Fibroblast of mammary gland (primary cell): ENCODE measurements at regions not wholly inside any gene's neighbourhood (a gene's known extent, or its start where the extent isn't known, plus 50 kb on each side); places are given as distances from the start of the nearest gene placed in this dataset.

Source experiments
- DNase-seq: peaks from one replicate; pipeline ENCODE4 v3.0.0-alpha.2; 2010; ENCODE audit warnings: low read depth
- H3K4me3 ChIP-seq: 2 replicates; pipeline ENCODE4 v1.5.1; 2011; ENCODE audit warnings: low read depth, mild to moderate bottlenecking, low read length, moderate library complexity; ENCODE audit not compliant: control insufficient read depth
- TF ChIP-seq, protein P1 (sequence below): conservative IDR thresholded peaks from 2 replicates; pipeline ENCODE4 v1.5.1; 2011; ENCODE audit warnings: low read depth, low read length, inconsistent platforms; ENCODE audit not compliant: control insufficient read depth, insufficient read depth

DNA sequence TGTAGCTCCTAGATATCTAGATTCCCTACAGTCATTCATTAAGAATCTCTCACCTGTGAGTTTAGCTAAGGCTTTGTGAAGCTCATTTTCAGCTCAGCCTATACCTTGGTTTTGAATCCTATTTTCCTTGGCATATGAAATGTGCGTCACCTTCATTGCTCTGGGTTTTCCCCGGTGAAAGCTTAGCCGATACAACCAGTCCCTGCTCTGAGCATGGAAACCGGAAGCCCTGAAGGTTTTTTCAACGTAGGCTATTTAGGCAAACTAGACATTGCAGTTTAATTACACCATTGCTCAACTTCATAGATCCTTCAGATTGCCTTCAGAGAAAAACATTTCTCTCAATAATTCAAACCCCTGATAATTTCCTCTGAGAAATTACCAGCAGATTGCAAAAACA, 206.8 kb upstream of the TPRG1 start:
- no peak for DNase-seq
- H3K4me3 ChIP-seq, result no peak overlapping the region
- TF ChIP-seq, protein P1, sequence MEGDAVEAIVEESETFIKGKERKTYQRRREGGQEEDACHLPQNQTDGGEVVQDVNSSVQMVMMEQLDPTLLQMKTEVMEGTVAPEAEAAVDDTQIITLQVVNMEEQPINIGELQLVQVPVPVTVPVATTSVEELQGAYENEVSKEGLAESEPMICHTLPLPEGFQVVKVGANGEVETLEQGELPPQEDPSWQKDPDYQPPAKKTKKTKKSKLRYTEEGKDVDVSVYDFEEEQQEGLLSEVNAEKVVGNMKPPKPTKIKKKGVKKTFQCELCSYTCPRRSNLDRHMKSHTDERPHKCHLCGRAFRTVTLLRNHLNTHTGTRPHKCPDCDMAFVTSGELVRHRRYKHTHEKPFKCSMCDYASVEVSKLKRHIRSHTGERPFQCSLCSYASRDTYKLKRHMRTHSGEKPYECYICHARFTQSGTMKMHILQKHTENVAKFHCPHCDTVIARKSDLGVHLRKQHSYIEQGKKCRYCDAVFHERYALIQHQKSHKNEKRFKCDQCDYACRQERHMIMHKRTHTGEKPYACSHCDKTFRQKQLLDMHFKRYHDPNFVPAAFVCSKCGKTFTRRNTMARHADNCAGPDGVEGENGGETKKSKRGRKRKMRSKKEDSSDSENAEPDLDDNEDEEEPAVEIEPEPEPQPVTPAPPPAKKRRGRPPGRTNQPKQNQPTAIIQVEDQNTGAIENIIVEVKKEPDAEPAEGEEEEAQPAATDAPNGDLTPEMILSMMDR, result no peak

DNA sequence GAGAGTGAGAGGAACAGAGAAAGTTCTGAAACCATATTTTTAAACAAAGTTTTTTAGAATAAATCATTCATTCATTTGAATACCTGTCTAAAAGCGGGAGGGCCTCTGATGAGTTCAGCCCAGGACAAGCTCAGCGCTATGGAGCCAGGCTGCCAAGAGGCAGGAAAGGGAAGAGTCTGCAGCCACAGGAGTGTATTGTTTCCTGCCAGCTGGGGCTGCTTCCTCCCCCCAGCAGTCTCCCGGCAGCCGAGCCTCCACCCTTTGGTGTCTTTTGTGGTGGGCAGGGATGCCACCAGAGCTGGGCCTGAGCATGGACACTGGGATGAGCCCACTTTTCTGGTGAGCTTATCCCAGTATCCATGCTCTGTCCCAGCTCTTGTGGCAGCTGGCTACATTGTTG, 199.5 kb upstream of the TPRG1 start:
- H3K4me3 ChIP-seq, result no peak overlapping the region
- DNase-seq, result no peak
- TF ChIP-seq, protein P1, result no peak

DNA sequence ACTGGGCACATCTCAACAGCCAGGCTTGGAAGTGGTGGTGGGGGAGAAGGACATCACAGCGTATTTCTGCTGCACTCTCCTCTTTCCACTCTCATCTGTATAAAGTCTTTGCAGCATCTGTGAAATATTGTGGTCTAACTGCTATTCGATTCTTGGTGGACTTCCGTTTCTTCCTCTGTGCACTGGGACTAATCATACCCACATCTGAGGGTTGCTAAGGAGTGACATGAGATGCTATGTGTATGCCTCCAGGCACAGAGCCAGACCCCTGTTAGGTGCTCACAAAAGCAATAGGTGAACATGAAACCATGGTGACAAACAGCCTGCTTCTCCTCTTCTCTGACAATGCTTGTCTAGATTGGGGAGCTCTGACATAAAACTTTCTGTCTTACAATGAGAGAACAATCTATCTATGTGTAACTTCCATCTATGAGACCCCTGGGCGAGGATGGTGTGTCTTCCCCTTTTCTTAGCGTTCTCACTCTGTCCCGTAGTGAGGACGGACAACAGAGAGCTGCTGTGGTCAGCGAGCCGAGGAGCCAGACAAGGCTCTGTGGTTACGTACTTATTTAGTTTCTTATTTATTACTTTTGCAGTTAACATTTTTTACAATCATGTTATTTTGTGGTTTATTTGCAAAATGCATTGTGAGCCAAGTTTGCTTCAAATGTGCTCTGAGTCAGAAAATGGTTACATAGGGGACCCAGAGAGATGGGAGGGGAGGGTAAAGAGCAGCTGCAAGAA, 196.7 kb upstream of the TPRG1 start:
- DNase-seq, result peak; percentile 85
- H3K4me3 ChIP-seq, result peak overlapping the region; percentile 9
- TF ChIP-seq, protein P1, result no peak

DNA sequence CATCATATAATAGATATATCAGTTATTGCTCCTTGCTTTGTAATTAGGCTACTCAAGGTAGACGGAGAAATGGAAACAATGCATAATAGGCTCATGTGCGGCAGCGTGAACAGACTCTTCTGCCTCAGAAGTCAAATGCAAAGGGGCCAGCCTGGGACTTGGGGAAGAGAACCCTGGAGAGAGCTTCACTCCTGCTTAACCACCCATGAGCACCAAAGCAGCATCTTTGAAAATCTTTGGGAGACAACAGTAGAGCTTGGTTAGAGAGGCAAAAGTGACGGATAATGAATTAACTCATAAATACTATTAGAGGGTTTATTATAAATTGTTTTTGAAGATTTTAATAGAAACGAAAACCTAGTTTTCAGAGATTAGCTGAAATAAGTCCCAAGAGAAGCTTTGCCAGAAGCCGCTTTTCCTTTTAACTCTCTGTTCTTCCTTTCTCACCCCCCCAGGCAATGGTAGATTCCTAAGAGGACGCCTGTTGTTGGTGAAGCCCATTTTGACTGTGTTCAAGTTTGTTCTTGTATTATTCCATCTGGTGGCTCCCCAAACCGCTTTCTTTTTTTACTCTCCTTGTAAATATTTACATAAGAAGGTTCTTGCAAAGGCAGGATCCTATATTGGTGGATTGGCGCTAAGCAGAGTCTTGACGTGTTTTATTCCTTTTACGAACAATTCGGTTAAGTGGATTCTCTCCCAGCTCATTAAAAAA, 196.0 kb upstream of the TPRG1 start:
- DNase-seq, result no peak
- no peak overlapping the region for H3K4me3 ChIP-seq
- TF ChIP-seq, protein P1, result no peak

DNA sequence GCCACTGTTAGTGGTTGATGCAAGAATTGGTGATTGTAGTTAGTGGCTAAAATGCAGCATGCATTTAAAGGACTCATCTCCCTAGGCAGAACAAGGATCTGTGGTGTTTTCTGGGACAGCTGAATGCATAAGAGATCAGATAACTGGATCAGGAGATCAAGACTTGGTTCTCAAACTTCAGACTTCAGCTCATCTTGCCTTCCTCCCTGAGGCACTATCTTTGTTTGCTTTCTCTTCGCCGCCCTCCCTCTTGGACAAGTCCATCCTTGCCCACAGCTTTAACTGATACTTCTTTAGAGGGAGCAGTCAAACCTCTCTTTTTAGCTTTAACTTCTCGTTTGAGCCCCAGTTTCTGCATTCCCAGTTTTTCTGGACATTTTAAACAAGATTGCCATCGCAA, 195.4 kb upstream of the TPRG1 start:
- no peak for DNase-seq
- TF ChIP-seq, protein P1, result no peak
- H3K4me3 ChIP-seq, result no peak overlapping the region

DNA sequence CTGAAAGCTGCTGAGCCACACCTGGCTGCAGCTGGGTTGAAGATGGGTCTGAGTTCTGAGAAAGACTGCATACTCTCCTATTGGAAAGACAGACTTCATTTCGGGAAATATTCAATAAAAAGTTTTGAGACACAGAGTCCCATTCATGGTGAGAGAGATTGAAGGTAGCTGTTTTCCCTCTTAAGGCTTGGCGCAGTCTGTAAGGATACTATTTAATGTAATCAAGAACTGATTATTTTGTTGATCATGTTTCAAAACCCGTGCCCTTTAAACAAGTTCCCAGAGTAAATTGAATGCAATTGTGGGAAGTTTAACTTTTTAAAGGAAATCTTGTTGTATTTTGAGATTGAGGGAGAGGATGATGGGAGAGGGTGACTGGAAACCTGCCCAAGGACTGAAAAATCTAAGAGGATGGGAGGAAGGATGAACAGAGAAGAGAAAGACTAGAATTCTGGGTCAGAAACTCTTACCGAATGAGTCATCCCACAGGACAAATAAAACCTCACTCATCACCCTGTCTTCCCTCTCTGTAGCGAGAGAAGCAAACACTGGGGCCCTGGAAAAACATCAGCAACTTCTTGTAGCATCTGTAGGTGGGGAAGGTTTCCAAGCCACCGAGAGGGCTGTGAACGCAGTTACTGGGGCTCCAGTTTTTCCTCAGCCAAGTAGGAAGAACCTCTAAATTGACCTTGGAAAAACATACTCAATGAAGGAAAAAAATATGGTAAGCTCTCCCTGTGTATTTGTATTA, 193.2 kb upstream of the TPRG1 start:
- peak; percentile 90 for DNase-seq
- TF ChIP-seq, protein P1, result no peak
- H3K4me3 ChIP-seq, result no peak overlapping the region
